HG03354 (cell line): ENCODE measurements at regions not wholly inside any gene's neighbourhood (a gene's known extent, or its start where the extent isn't known, plus 50 kb on each side); places are given as distances from the start of the nearest gene placed in this dataset.

ENCODE experiments used
- ATAC-seq: cut with Tn5 transposase; IDR thresholded peaks from one replicate; pipeline ENCODE4 v1.9.1; 2021; ENCODE audit warnings: mild to moderate bottlenecking; ENCODE audit not compliant: unreplicated experiment, poor library complexity, severe bottlenecking

- ATAC-seq = no peak
Observed at GRCh38 chr1:58988752-58989151, 204.9 kb upstream of the JUN start.

- ATAC-seq = no peak
Observed at GRCh38 chr1:58989845-58990244, 206.0 kb upstream of the JUN start.

GRCh38 chr1:58991305-58991704, 207.5 kb upstream of the JUN start:
- no peak for ATAC-seq

- no peak for ATAC-seq
Observed at GRCh38 chr1:58992643-58993042, 208.8 kb upstream of the JUN start.

GRCh38 chr1:58993403-58993802, 209.6 kb upstream of the JUN start:
- ATAC-seq = no peak

DNA sequence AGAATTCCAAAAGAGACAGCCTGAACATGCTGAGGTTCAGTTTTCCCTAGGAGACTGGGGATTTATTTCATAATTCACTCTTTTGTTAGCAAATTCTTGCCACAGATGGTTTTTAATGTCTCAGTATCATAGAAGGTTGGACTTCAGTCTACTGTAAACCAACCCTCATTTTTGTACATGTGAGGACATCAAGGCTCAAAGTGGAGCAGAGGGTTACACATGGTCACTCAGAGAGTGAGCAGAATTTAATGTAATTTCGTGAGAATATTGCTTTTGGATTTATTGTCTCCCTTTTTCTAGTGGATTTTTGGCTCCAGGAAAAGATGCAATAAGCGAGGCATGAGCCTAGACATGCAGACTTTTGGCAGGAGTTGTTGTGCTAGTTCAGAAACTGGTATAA, 210.8 kb upstream of the JUN start:
- ATAC-seq = no peak

- ATAC-seq = peak; percentile 88
Observed at GRCh38 chr1:58996341-58997059, 212.7 kb upstream of the JUN start.

DNA sequence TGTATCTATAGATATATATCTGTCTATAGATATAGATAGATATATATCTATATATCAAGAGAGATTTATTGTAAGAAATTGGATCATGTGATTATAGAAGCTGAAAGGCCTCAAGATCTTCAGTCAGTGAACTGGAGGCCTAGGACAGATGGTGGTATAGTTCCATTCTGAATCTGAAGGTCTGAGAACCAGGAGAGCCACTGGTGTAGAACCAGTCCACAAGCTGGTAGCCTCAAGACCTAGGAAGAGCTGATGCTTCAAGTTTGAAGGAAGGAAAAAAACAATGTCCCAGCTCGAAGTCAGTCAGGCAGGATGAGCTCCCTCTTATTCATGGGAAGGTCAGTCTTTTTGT, 213.2 kb upstream of the JUN start:
- ATAC-seq = peak; percentile 61

GRCh38 chr1:58997637-58998036, 213.8 kb upstream of the JUN start:
- ATAC-seq = no peak

DNA sequence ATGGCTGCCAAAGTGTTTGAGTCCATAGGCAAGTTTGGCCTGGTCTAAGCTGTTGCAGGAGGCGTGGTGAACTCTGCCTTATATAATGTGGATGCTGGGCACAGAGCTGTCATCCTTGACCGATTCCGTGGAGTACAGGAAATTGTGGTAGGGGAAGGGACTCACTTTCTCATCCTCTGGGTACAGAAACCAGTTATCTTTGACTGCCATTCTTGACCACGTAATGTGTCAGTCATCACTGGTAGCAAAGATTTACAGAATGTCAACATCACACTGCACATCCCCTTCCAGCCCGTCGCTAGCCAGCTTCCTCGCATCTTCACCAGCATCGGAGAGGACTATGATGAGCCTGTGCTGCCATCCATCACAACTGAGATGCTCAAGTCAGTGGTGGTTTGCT, 215.8 kb upstream of the JUN start:
- ATAC-seq = no peak

DNA sequence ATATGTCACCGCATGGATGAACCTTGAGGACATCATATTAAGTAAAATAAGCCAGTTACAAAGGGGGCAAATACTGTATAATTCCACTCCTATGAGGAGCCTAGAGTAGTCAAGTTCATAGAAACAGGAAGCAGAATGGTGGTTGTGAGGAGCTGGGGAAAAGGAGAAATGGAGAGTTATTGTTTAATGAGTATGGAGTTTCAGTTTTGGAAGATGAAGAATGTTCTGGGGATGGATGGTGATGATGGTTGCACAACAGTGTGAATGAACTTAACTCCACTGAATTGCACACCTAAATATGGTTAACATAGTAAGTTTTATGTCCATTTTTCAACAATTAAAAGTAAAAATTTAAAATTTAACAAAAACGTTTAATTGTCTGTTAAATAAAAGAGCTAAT, 220.9 kb upstream of the JUN start:
- no peak for ATAC-seq

GRCh38 chr1:59005491-59006288, 221.8 kb upstream of the JUN start:
- peak; percentile 44 for ATAC-seq

DNA sequence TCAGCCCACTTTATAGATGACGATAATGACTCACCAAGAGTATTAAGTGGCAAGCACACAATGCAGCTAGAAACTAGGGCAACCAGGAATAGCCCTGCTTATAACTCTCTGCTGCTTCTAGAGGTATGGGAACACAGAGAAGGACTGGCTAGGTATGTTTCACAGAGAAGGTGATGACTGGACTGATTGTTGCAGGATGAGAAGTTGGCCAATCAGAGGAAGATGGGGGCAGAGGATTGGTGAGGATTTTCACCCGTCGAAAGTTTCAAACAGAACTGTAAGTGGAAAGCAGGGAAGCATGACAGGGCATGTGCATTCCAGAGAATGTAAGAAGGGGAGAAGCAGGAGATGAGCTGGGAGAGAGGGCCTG, 222.4 kb upstream of the JUN start:
- ATAC-seq = no peak

- no peak for ATAC-seq
Observed at GRCh38 chr1:59006932-59007331, 223.1 kb upstream of the JUN start.

GRCh38 chr1:59007429-59007819, 223.6 kb upstream of the JUN start:
- ATAC-seq = no peak

- peak; percentile 57 for ATAC-seq
Observed at GRCh38 chr1:59007820-59008598, 224.2 kb upstream of the JUN start.

GRCh38 chr1:59008599-59009347, 224.9 kb upstream of the JUN start:
- ATAC-seq = no peak

DNA sequence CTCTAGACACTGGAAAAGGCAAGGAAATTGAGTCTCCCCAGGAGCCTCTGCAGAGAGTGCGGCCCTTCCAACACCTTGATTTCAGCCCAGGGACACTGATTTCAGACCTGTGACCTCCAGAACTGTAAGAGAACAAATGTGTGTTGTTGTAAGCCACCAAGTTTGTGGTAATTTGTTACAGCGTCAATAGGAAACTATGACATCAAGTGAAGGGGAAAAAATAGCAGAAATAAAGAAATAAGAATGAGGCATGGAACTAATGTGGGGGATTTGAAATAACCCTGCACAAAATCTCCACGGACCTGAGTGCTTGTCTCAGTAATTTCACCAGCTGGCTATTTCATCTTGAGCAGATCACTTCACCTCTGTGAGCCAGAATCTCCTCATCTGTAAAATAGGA, 227.8 kb upstream of the JUN start:
- ATAC-seq = no peak

- no peak for ATAC-seq
Observed at GRCh38 chr1:59012378-59012777, 228.5 kb upstream of the JUN start.

DNA sequence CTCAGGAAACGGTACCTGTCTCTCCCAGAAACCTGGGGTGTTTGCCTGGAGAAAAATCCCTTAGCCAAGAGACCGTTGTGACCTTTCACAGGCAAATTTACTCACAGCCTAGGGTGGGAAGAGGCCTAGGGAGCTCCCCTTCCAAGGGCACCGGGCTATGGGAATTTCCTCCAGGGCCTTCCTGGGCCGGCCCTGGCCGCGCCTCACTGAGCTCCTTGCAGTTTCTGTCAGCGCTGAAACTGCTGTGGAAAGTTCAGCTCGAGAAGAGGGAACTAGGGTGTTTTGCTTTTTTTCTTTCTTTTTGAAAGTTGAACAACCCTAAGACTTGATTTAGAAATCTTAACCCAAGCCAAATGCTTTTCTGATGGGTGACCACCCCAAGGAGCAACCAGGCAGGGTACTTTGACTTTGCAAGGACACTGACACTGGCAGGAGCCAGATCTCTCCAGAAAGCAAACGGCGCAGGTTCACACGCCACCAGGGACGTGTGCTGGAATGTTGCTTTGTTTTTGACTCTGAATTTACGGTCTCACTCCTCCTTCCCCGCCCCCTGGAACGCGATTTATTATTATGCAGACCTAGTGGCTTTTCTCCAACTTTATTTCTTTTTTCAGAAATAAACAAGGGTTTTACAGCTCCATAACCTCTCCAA, 229.6 kb upstream of the JUN start:
- peak; percentile 46 for ATAC-seq
